ENCODE measurements at regions not wholly inside any gene's neighbourhood (a gene's known extent, or its start where the extent isn't known, plus 50 kb on each side); places are given as distances from the start of the nearest gene placed in this dataset.

DNA sequence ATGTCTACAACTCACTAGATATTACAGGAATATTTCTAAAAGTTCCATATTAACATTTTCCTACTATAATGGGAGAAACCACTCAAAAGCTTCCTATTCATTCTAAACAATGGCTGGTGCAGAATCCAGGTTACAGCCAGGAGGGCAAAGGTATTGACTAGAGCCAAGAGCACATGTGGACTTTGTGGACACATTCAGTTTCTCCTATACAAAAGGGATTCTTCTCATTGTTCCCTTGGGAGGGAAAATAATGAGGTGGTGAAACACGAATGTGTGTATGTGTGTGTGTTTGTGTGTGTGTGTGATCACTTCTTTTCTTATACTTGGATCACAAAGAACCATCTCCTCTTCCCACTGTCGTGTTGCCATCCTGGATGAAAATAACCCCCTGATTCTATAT is 1000.0 kb downstream of the ADGRL2 start:
- no peak overlapping the region for H3K4me3 ChIP-seq (ENCODE audit: low read depth, low read length)
- DNase-seq (ENCODE audit: low read depth), result no peak
- TF ChIP-seq, protein P1, sequence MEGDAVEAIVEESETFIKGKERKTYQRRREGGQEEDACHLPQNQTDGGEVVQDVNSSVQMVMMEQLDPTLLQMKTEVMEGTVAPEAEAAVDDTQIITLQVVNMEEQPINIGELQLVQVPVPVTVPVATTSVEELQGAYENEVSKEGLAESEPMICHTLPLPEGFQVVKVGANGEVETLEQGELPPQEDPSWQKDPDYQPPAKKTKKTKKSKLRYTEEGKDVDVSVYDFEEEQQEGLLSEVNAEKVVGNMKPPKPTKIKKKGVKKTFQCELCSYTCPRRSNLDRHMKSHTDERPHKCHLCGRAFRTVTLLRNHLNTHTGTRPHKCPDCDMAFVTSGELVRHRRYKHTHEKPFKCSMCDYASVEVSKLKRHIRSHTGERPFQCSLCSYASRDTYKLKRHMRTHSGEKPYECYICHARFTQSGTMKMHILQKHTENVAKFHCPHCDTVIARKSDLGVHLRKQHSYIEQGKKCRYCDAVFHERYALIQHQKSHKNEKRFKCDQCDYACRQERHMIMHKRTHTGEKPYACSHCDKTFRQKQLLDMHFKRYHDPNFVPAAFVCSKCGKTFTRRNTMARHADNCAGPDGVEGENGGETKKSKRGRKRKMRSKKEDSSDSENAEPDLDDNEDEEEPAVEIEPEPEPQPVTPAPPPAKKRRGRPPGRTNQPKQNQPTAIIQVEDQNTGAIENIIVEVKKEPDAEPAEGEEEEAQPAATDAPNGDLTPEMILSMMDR (IDR thresholded peaks at IDR 0.05; ENCODE audit: low read depth, low read length, missing control alignments), result no peak

GRCh38 chr1:82799261-82799660 is 998.5 kb downstream of the ADGRL2 start:
- TF ChIP-seq, protein P1 (IDR thresholded peaks at IDR 0.05; ENCODE audit: low read depth, low read length, missing control alignments), result no peak
- DNase-seq (ENCODE audit: low read depth), result no peak

GRCh38 chr1:82795508-82796149 is 994.9 kb downstream of the ADGRL2 start:
- DNase-seq (ENCODE audit: low read depth), result no peak
- TF ChIP-seq, protein P1 (IDR thresholded peaks at IDR 0.05; ENCODE audit: low read depth, low read length, missing control alignments), result no peak
- H3K4me3 ChIP-seq (ENCODE audit: low read depth, low read length), result no peak overlapping the region

More at GRCh38 chr1:82799261-82799660, 998.5 kb downstream of the ADGRL2 start:
- H3K4me3 ChIP-seq (ENCODE audit: low read depth, low read length), result no peak overlapping the region

- DNase-seq (ENCODE audit: low read depth), result no peak
- no peak overlapping the region for H3K4me3 ChIP-seq (ENCODE audit: low read depth, low read length)
- TF ChIP-seq, protein P1 (IDR thresholded peaks at IDR 0.05; ENCODE audit: low read depth, low read length, missing control alignments), result no peak
These were observed 991.4 kb downstream of the ADGRL2 start for GRCh38 chr1:82792151-82792550.

GRCh38 chr1:82790556-82790955 is 989.8 kb downstream of the ADGRL2 start:
- DNase-seq (ENCODE audit: low read depth), result no peak
- TF ChIP-seq, protein P1 (IDR thresholded peaks at IDR 0.05; ENCODE audit: low read depth, low read length, missing control alignments), result no peak
- no peak overlapping the region for H3K4me3 ChIP-seq (ENCODE audit: low read depth, low read length)

- TF ChIP-seq, protein P1 (IDR thresholded peaks at IDR 0.05; ENCODE audit: low read depth, low read length, missing control alignments), result no peak
- DNase-seq (ENCODE audit: low read depth), result no peak
These were observed 987.9 kb downstream of the ADGRL2 start for GRCh38 chr1:82788660-82789059.

GRCh38 chr1:82788038-82788437 is 987.3 kb downstream of the ADGRL2 start:
- TF ChIP-seq, protein P1 (IDR thresholded peaks at IDR 0.05; ENCODE audit: low read depth, low read length, missing control alignments), result no peak
- no peak overlapping the region for H3K4me3 ChIP-seq (ENCODE audit: low read depth, low read length)
- DNase-seq (ENCODE audit: low read depth), result no peak

More at GRCh38 chr1:82788660-82789059, 987.9 kb downstream of the ADGRL2 start:
- H3K4me3 ChIP-seq (ENCODE audit: low read depth, low read length), result no peak overlapping the region

Measured in GM12864 (cell line).